ENCODE measurements at regions not wholly inside any gene's neighbourhood (a gene's known extent, or its start where the extent isn't known, plus 50 kb on each side); places are given as distances from the start of the nearest gene placed in this dataset.
A peak's percentile ranks its signal among the peaks of the same experiment; 100 is the strongest.

GRCh38 chr9:85427772-85428171, 314.0 kb downstream of the AGTPBP1 start:
- no peak for TF ChIP-seq CTCF (IDR thresholded peaks at IDR 0.05; ENCODE audit: low read depth, low read length)
- no peak for DNase-seq (ENCODE audit: extremely low read depth, low read depth)

- peak; percentile 53 for TF ChIP-seq CTCF (IDR thresholded peaks at IDR 0.05; ENCODE audit: low read depth, low read length)
- peak; percentile 5 for DNase-seq (ENCODE audit: extremely low read depth, low read depth)
These were observed 316.6 kb downstream of the AGTPBP1 start for GRCh38 chr9:85425153-85425611.

GRCh38 chr9:85423422-85423821, 318.3 kb downstream of the AGTPBP1 start:
- TF ChIP-seq CTCF (IDR thresholded peaks at IDR 0.05; ENCODE audit: low read depth, low read length) = no peak
- no peak for DNase-seq (ENCODE audit: extremely low read depth, low read depth)

- no peak for DNase-seq (ENCODE audit: extremely low read depth, low read depth)
- TF ChIP-seq CTCF (IDR thresholded peaks at IDR 0.05; ENCODE audit: low read depth, low read length) = no peak
These were observed 320.1 kb downstream of the AGTPBP1 start for GRCh38 chr9:85421641-85422040.

- DNase-seq (ENCODE audit: extremely low read depth, low read depth) = no peak
- no peak for TF ChIP-seq CTCF (IDR thresholded peaks at IDR 0.05; ENCODE audit: low read depth, low read length)
These were observed 321.0 kb downstream of the AGTPBP1 start for GRCh38 chr9:85420750-85421149.

- no peak for TF ChIP-seq CTCF (IDR thresholded peaks at IDR 0.05; ENCODE audit: low read depth, low read length)
- no peak for DNase-seq (ENCODE audit: extremely low read depth, low read depth)
These were observed 324.1 kb downstream of the AGTPBP1 start for GRCh38 chr9:85417674-85418073.

GRCh38 chr9:85416715-85417114, 325.0 kb downstream of the AGTPBP1 start:
- DNase-seq (ENCODE audit: extremely low read depth, low read depth) = no peak
- TF ChIP-seq CTCF (IDR thresholded peaks at IDR 0.05; ENCODE audit: low read depth, low read length) = no peak

Data from AG09319 (cell line).